GM12874 (cell line): ENCODE measurements at regions not wholly inside any gene's neighbourhood (a gene's known extent, or its start where the extent isn't known, plus 50 kb on each side); places are given as distances from the start of the nearest gene placed in this dataset.

Source experiments
- TF ChIP-seq, protein P1 (sequence below): IDR thresholded peaks from 2 replicates; pipeline ENCODE4 v1.5.1; 2011; ENCODE audit warnings: low read depth, mild to moderate bottlenecking, control low read depth, low read length, moderate library complexity; ENCODE audit not compliant: insufficient read depth

DNA sequence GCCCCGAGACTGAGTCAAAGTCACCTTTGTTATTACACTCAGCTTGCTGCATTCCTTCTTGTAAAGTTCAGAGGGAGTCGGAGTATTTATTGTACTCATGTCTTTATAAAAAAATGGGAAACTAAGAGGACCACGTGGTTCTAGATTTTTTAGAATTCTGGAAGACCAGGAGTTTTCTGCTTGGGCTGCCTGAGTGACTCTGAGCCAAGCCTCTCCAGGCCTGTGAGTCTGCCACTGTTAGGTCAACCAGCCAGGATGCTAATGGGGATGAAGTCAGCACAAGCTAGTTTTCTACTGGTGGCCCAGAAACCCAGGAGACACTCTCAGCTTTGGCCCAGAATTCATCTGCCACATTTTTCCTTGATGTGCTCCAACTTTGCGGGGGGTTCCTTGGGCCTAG, 453.5 kb upstream of the SULF2 start:
- TF ChIP-seq, protein P1, sequence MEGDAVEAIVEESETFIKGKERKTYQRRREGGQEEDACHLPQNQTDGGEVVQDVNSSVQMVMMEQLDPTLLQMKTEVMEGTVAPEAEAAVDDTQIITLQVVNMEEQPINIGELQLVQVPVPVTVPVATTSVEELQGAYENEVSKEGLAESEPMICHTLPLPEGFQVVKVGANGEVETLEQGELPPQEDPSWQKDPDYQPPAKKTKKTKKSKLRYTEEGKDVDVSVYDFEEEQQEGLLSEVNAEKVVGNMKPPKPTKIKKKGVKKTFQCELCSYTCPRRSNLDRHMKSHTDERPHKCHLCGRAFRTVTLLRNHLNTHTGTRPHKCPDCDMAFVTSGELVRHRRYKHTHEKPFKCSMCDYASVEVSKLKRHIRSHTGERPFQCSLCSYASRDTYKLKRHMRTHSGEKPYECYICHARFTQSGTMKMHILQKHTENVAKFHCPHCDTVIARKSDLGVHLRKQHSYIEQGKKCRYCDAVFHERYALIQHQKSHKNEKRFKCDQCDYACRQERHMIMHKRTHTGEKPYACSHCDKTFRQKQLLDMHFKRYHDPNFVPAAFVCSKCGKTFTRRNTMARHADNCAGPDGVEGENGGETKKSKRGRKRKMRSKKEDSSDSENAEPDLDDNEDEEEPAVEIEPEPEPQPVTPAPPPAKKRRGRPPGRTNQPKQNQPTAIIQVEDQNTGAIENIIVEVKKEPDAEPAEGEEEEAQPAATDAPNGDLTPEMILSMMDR: no peak

DNA sequence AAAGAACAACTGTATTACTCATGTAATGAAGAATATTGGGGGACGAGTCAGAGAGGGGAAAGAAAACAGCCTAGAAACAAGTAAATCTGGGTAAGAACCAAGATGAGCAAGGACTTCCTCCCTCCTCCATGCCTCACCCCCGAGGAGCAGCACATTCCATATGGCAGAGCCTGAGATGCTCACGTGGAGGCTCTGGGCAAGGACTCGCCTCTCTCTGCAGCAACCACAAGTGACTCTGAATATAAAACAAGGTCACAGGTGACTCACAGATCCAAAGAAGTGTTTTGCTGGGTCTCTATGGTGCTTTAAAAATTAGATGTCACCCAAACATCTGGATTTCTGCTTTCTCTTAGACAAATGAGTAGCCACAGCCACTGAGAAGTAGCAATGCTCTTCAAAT, 453.0 kb upstream of the SULF2 start:
- TF ChIP-seq, protein P1: no peak

DNA sequence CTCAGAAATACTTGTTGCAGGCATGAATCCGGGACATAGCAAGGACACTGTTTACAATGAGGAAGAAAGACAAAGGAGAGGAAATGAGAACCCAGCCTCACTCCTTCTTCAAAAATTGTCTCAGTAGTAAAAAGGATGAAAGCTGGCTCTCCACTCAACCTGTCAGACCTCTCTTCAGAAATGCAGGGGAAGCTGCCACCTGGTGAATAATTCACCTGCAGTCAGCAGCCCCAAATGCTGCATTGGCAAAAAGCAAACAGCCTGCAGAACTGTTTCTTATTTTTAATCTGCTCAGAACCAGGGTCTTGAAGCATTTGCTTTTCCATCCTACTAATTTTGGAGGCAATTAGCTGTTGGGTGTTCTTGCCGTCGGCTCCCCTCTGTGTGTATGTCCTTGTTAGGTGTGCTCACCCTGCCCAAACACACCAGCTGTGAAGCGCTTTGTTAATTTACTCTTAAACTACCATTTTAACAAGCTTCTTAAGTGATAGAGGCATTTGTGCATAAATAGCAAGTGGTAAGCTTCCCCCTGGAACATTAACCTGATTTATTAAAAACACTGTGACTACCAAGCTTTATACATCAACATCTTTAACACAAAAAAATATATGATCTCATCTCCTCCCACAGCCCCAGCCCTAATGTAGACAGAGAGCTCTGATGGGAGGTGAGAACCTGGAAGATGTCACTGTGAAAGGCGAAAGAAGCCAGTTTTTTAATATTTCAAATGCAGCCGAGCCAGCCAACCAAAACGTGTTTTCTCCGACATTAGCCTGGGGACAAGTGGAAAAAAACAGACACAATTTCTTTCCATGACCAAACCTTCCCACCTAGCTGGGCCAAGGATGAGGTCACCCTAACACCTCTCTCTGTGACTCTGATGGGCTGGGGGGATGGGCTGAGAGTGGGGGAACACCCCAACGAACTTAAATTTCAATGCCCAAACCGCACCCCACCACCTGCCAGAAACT, 451.0 kb upstream of the SULF2 start:
- TF ChIP-seq, protein P1: no peak

DNA sequence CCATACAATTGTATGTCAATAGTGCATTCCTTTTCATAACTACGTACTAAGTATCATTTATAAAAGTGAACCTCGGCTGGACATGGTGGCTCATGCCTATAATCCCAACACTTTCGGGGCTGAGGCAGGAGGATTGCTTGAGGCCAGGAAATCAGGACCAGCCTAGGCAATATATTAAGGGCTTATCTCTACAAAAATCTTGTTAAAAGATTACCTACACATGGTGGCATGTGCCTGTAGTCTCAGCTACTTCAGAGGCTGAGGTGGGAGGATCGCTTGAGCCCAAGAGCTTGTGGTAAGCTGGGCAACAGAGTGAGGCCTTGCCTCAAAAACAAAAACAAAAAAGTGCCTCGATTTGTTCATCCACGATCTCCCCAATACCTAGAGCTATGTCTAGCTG, 449.7 kb upstream of the SULF2 start:
- TF ChIP-seq, protein P1: no peak

DNA sequence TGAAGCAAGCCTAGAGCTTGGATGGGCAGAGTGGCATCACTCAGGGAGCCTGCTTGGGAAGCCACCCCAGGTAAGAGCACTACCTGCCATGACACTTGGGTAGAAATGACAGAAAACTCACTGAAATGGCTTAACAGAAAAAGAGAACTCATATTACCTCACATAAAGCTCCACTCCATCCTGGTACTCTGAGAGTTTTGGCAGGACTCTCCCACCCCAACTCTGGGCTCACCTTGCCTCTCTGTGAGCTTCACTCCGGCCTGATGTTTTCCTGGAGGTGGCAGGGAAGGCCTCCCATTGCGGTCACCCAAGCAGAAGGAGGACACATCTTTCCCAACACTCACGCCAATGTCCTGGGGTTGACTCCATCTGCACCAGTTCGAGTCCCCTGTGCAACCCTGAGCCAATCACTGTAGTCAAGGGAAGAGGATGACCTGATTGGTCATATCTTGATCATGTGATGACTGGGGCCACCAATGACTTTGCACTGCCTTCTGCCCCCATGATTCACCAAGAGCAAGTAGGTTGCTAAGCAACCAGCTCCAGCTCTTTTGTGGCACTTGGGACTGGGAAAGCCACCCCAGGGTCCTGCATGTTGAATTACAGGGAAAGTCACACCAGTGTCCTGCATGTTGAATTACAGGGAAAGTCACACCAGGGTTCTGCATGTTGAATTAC, 446.1 kb upstream of the SULF2 start:
- TF ChIP-seq, protein P1: no peak

DNA sequence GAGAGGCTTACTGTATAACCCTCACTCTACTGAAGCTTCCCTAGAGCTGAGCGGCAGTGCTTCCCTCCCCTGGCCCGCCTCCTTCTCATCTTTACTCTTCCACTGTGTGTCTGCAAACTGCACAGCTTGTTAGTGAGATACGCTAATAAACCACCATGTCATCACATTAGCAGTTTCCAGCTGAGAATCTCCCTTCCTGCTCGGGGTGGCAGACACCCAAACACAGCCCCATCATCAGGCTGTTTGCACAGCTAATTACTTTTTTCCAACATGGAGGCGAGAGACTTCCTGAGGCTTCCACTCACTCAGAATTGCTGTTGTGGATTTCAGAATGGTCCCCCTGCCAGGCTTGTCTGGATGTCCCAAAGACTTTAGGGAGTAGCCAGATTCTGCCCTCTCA, 444.9 kb upstream of the SULF2 start:
- TF ChIP-seq, protein P1: no peak

DNA sequence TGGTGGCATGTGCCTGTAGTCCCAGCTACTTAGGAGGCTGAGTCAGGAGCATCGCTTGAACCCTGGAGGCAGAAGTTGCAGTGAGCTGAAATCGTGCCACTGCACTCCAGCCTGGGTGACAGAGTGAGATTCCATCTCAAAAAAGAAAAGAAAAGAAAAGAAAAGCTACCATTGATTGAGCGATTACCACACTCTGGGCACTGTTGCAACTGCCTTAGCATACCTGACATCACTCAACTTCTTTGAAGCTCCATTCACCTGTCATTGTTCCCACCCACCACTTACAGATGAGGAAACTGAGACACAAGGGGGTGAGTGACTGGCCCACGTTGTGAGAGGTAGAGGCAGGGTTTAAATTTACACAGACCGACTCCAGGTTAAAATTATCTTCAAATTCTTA, 442.1 kb upstream of the SULF2 start:
- TF ChIP-seq, protein P1: no peak
